Fibroblast of lung (primary cell): ENCODE measurements at regions not wholly inside any gene's neighbourhood (a gene's known extent, or its start where the extent isn't known, plus 50 kb on each side); places are given as distances from the start of the nearest gene placed in this dataset.

ENCODE experiments used
- CTCF ChIP-seq, 2 donors: IDR thresholded peaks in 1 of 2; conservative IDR thresholded peaks in 1 of 2; 1 replicate in 1 of 2; 2 replicates in 1 of 2; pipeline ENCODE4 v1.5.1; 2011 to 2012; ENCODE audit warnings: low read length in 2 of 2, control low read depth in 1 of 2, inconsistent platforms in 1 of 2, low read depth in 1 of 2, mild to moderate bottlenecking in 1 of 2
- EZH2 ChIP-seq: IDR thresholded peaks from 2 replicates; pipeline ENCODE4 v1.5.1; 2012; ENCODE audit warnings: low read length, control low read depth, mild to moderate bottlenecking; ENCODE audit errors: missing control alignments

GRCh38 chr14:83347874-83348273 lies 1814.2 kb upstream of the SEL1L start:
- no peak for TF ChIP-seq CTCF (conservative IDR thresholded peaks at IDR 0.05 in 1 of 2, IDR thresholded peaks at IDR 0.05 in 1 of 2; ENCODE audit: low read depth in 1 of 2, low read length in 2 of 2)
- no peak for TF ChIP-seq EZH2
